ENCODE measurements at regions not wholly inside any gene's neighbourhood (a gene's known extent, or its start where the extent isn't known, plus 50 kb on each side); places are given as distances from the start of the nearest gene placed in this dataset.

DNA sequence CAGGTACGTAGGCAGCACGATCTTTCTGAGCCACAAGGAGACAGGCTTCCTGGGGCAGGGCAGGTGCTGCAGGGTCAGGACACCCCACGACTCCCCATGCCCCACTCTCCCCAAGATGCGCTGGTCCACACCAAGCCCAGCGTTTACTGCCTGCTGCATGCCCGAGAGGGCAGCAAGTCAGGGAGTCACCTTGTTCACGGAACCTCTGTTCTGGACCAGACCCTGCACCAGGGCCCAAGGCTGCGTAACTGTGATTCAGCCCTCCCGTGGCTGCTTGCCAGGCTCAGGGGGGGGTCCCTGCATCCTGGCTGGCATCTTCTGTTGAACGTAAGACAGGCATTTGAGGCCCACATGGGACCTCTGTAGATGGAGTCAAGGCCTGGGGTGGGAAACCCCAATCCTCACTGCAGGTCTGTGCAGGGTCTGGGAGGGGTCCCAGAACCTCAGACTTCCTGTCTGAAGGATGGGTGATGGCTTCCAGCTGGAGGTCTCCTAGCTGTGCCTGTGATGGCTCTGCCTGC, 228.6 kb upstream of the RTL1 start:
- FAIRE-seq (no peak), DNase-seq (ENCODE audit: low read depth, low spot score) (no peak)
- H3K36me3 ChIP-seq (ENCODE audit: control insufficient read depth in 2 of 2, extremely low read depth in 1 of 2, insufficient read depth in 2 of 2, low read length in 2 of 2): no peaks in the 10 kb centered on the region
- ChIA-PET POLR2A (no interaction called here), CTCF (no interaction called here)
- H3K4me3 ChIP-seq (replicated peaks in 1 of 3; ENCODE audit: insufficient read depth in 1 of 3, low read depth in 1 of 3, low read length in 3 of 3): no peak overlapping the region
- no peak overlapping the region for H3K27ac ChIP-seq (ENCODE audit: insufficient read depth, low read depth, low read length)
- dilution Hi-C loops (cut with MboI; ENCODE audit: extremely low pct_ligation_motif_present, low sequenced_read_pairs) (no loop called here), intact Hi-C loops (cut with micrococcal nuclease) (no loop called here)
- H3K9me3 ChIP-seq (replicated peaks; ENCODE audit: control insufficient read depth, insufficient read depth, low read length): no peaks in the 10 kb centered on the region
- no peak overlapping the region for H3K9ac ChIP-seq (replicated peaks; ENCODE audit: extremely low read depth, insufficient read depth, low read length)
- H3K79me2 ChIP-seq (ENCODE audit: control insufficient read depth, insufficient read depth, low read length): no peaks in the 10 kb centered on the region
- TF ChIP-seq EZH2 (IDR thresholded peaks at IDR 0.05; ENCODE audit: borderline replicate concordance, low read depth, low read length, severe bottlenecking) (no peak), POLR2AphosphoS5 (IDR thresholded peaks at IDR 0.05; ENCODE audit: insufficient read depth, low read depth, low read length) (no peak), POLR2A (IDR thresholded peaks at IDR 0.05; ENCODE audit: low read depth, low read length) (no peak), JUN (IDR thresholded peaks at IDR 0.05; ENCODE audit: borderline replicate concordance, insufficient read depth, insufficient read length, low read depth) (no peak), FOS (IDR thresholded peaks at IDR 0.05; ENCODE audit: borderline replicate concordance, insufficient read depth, low read length) (no peak), MYC (IDR thresholded peaks at IDR 0.05; ENCODE audit: low read depth, low read length) (no peak)
- TF ChIP-seq, protein P1, sequence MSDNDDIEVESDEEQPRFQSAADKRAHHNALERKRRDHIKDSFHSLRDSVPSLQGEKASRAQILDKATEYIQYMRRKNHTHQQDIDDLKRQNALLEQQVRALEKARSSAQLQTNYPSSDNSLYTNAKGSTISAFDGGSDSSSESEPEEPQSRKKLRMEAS (IDR thresholded peaks at IDR 0.05; ENCODE audit: insufficient read depth, insufficient read length): no peak
- no TSS peak for BruUV-seq (replicated peaks)
- no peak overlapping the region for H2AFZ ChIP-seq (ENCODE audit: low read depth, low read length)
- peaks cover 8 to 11% of the 10 kb centered on the region in 2 experiments for H3K27me3 ChIP-seq (ENCODE audit: control insufficient read depth in 2 of 2, insufficient read depth in 2 of 2, low read length in 2 of 2)
- peaks cover 14% of the 10 kb centered on the region for H3K4me1 ChIP-seq (ENCODE audit: control insufficient read depth, extremely low read depth, insufficient read depth, low read length)
- H4K20me1 ChIP-seq (replicated peaks; ENCODE audit: control insufficient read depth, extremely low read depth, insufficient read depth, low read length): no peaks in the 10 kb centered on the region
- H3K9me1 ChIP-seq (replicated peaks; ENCODE audit: control insufficient read depth, extremely low read depth, insufficient read depth, low read length): no peaks in the 10 kb centered on the region
- H3K4me2 ChIP-seq (ENCODE audit: insufficient read depth, low read length): no peak overlapping the region

DNA sequence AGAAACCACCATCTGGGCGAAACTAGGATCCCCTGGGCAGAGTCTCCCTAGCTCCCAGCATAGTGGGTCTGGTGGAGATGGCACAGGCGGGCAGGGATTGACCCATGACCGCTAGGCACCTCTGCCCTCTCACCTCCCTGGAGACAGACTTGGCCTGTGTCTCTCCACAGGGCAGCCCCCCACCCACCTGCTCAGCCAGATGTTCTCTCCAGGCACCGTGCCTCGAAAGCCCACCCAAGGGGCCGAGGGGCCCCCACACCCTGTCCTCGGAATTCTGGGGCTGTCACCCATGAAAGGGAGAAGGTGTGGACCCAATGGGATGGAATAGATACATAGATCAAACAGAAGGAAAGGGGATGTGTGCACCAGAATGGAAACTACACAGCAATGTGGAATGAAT, 229.1 kb upstream of the RTL1 start:
- ChIA-PET POLR2A (no interaction called here), CTCF (no interaction called here)
- dilution Hi-C loops (cut with MboI; ENCODE audit: extremely low pct_ligation_motif_present, low sequenced_read_pairs) (no loop called here), intact Hi-C loops (cut with micrococcal nuclease) (no loop called here)
- no peak for TF ChIP-seq MYC (IDR thresholded peaks at IDR 0.05; ENCODE audit: low read depth, low read length)
- TF ChIP-seq JUN (IDR thresholded peaks at IDR 0.05; ENCODE audit: borderline replicate concordance, insufficient read depth, insufficient read length, low read depth): no peak
- TF ChIP-seq FOS (IDR thresholded peaks at IDR 0.05; ENCODE audit: borderline replicate concordance, insufficient read depth, low read length): no peak
- no peak for TF ChIP-seq EZH2 (IDR thresholded peaks at IDR 0.05; ENCODE audit: borderline replicate concordance, low read depth, low read length, severe bottlenecking)
- no peak for TF ChIP-seq POLR2AphosphoS5 (IDR thresholded peaks at IDR 0.05; ENCODE audit: insufficient read depth, low read depth, low read length)
- no peak for TF ChIP-seq POLR2A (IDR thresholded peaks at IDR 0.05; ENCODE audit: low read depth, low read length)
- TF ChIP-seq, protein P2, sequence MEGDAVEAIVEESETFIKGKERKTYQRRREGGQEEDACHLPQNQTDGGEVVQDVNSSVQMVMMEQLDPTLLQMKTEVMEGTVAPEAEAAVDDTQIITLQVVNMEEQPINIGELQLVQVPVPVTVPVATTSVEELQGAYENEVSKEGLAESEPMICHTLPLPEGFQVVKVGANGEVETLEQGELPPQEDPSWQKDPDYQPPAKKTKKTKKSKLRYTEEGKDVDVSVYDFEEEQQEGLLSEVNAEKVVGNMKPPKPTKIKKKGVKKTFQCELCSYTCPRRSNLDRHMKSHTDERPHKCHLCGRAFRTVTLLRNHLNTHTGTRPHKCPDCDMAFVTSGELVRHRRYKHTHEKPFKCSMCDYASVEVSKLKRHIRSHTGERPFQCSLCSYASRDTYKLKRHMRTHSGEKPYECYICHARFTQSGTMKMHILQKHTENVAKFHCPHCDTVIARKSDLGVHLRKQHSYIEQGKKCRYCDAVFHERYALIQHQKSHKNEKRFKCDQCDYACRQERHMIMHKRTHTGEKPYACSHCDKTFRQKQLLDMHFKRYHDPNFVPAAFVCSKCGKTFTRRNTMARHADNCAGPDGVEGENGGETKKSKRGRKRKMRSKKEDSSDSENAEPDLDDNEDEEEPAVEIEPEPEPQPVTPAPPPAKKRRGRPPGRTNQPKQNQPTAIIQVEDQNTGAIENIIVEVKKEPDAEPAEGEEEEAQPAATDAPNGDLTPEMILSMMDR (IDR thresholded peaks at IDR 0.05; ENCODE audit: extremely low read depth in 1 of 2, insufficient read depth in 1 of 2, low read depth in 1 of 2, low read length in 2 of 2): no peak
- TF ChIP-seq, protein P1 (IDR thresholded peaks at IDR 0.05; ENCODE audit: insufficient read depth, insufficient read length): no peak
- TF ChIP-seq GATA2 (IDR thresholded peaks at IDR 0.05; ENCODE audit: insufficient read depth, insufficient read length, low read depth, low read length): no peak
- no peaks in the 10 kb centered on the region for H3K9me3 ChIP-seq (replicated peaks; ENCODE audit: control insufficient read depth, insufficient read depth, low read length)
- H3K27me3 ChIP-seq (ENCODE audit: control insufficient read depth in 2 of 2, insufficient read depth in 2 of 2, low read length in 2 of 2): peaks cover 7 to 11% of the 10 kb centered on the region in 2 experiments
- H3K4me1 ChIP-seq (ENCODE audit: control insufficient read depth, extremely low read depth, insufficient read depth, low read length): peaks cover 14% of the 10 kb centered on the region
- H3K4me2 ChIP-seq (ENCODE audit: insufficient read depth, low read length): no peak overlapping the region
- FAIRE-seq: no peak
- H3K9ac ChIP-seq (replicated peaks; ENCODE audit: extremely low read depth, insufficient read depth, low read length): no peak overlapping the region
- BruUV-seq (replicated peaks): no TSS peak
- no peak overlapping the region for H3K27ac ChIP-seq (ENCODE audit: insufficient read depth, low read depth, low read length)
- no peaks in the 10 kb centered on the region for H3K79me2 ChIP-seq (ENCODE audit: control insufficient read depth, insufficient read depth, low read length)
- no peaks in the 10 kb centered on the region for H4K20me1 ChIP-seq (replicated peaks; ENCODE audit: control insufficient read depth, extremely low read depth, insufficient read depth, low read length)
- H2AFZ ChIP-seq (ENCODE audit: low read depth, low read length): no peak overlapping the region
- DNase-seq (ENCODE audit: low read depth, low spot score): no peak
- H3K36me3 ChIP-seq (ENCODE audit: control insufficient read depth in 2 of 2, extremely low read depth in 1 of 2, insufficient read depth in 2 of 2, low read length in 2 of 2): no peaks in the 10 kb centered on the region
- no peaks in the 10 kb centered on the region for H3K9me1 ChIP-seq (replicated peaks; ENCODE audit: control insufficient read depth, extremely low read depth, insufficient read depth, low read length)
- no peak overlapping the region for H3K4me3 ChIP-seq (replicated peaks in 1 of 3; ENCODE audit: insufficient read depth in 1 of 3, low read depth in 1 of 3, low read length in 3 of 3)

All from endothelial cell of umbilical vein (primary cell).